HG03103 (cell line): ENCODE measurements at regions not wholly inside any gene's neighbourhood (a gene's known extent, or its start where the extent isn't known, plus 50 kb on each side); places are given as distances from the start of the nearest gene placed in this dataset.
"Not testable (repeated sequence)": the region's sequence is repeated elsewhere in the genome, so short reads cannot be mapped to it uniquely, and the experiment has no call there.

Source experiments
- ATAC-seq: cut with Tn5 transposase; IDR thresholded peaks from one replicate; pipeline ENCODE4 v1.9.1; 2021; ENCODE audit warnings: low read depth; ENCODE audit not compliant: unreplicated experiment

GRCh38 chr9:2555899-2556600 lies 65.5 kb upstream of the VLDLR start:
- ATAC-seq: not testable (repeated sequence)

- no peak for ATAC-seq
These were observed 63.9 kb upstream of the VLDLR start for GRCh38 chr9:2557693-2558092.

GRCh38 chr9:2559192-2560152 lies 62.1 kb upstream of the VLDLR start:
- no peak for ATAC-seq

- no peak for ATAC-seq
These were observed 61.4 kb upstream of the VLDLR start for GRCh38 chr9:2560180-2560579.

- no peak for ATAC-seq
These were observed 55.8 kb upstream of the VLDLR start for GRCh38 chr9:2565676-2566340.

- no peak for ATAC-seq
These were observed 53.7 kb upstream of the VLDLR start for GRCh38 chr9:2567922-2568321.

GRCh38 chr9:2568689-2569088 lies 52.9 kb upstream of the VLDLR start:
- no peak for ATAC-seq

- ATAC-seq: peak; percentile 93
These were observed 50.7 kb upstream of the VLDLR start for GRCh38 chr9:2570615-2571479.
